D721Med (cell line): ENCODE measurements at regions not wholly inside any gene's neighbourhood (a gene's known extent, or its start where the extent isn't known, plus 50 kb on each side); places are given as distances from the start of the nearest gene placed in this dataset.

Source experiments
- DNase-seq: peaks from one replicate; pipeline ENCODE4 v3.0.0; 2011; ENCODE audit warnings: low spot score; ENCODE audit not compliant: insufficient read length
- FAIRE-seq: peaks from 2 replicates; lab custom pipeline; 2011; peaks lifted over from hg19 to GRCh38; lab: Jason Lieb, UNC
- TF ChIP-seq, protein P1 (sequence below): IDR thresholded peaks from 2 replicates; pipeline ENCODE4 v1.5.1; 2012; ENCODE audit warnings: mild to moderate bottlenecking, control low read depth; ENCODE audit not compliant: insufficient read depth; ENCODE audit errors: missing control alignments

DNA sequence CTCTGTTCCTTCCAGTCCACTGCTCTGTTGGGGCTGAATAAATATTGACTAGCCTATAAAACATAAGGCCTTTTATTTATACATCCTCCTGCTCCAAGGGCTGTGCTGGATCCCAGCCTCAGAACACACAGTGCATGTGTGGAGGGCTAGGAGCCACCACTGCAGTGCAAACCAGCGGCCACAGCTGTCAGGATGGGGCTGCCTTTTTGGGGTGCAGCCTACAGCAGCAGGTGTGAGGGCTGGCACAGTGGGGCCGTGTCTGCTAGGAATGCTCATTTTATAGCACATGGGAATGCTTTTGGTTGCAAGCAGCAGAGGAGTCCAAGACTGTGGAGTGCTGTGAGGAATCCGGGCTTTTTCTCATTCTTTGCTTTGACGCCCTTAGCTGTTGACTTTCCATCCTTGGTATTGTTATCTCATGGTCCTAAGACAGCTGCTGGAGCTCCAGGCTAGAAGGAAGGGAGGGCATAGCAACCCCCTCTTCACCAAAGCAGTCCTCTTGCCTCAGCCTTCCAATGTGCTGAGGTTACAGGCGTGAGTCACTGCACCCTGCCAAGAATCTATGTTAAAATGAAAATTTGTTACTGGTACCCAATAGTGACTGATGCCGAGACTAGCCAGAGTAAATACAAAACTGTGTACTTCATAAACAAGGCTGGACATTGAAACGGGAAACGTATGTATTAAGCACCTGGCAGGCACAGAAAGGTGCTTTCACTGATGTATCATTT is 334.3 kb upstream of the GATB start:
- DNase-seq (no peak), FAIRE-seq (no peak)
- TF ChIP-seq, protein P1, sequence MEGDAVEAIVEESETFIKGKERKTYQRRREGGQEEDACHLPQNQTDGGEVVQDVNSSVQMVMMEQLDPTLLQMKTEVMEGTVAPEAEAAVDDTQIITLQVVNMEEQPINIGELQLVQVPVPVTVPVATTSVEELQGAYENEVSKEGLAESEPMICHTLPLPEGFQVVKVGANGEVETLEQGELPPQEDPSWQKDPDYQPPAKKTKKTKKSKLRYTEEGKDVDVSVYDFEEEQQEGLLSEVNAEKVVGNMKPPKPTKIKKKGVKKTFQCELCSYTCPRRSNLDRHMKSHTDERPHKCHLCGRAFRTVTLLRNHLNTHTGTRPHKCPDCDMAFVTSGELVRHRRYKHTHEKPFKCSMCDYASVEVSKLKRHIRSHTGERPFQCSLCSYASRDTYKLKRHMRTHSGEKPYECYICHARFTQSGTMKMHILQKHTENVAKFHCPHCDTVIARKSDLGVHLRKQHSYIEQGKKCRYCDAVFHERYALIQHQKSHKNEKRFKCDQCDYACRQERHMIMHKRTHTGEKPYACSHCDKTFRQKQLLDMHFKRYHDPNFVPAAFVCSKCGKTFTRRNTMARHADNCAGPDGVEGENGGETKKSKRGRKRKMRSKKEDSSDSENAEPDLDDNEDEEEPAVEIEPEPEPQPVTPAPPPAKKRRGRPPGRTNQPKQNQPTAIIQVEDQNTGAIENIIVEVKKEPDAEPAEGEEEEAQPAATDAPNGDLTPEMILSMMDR: no peak

DNA sequence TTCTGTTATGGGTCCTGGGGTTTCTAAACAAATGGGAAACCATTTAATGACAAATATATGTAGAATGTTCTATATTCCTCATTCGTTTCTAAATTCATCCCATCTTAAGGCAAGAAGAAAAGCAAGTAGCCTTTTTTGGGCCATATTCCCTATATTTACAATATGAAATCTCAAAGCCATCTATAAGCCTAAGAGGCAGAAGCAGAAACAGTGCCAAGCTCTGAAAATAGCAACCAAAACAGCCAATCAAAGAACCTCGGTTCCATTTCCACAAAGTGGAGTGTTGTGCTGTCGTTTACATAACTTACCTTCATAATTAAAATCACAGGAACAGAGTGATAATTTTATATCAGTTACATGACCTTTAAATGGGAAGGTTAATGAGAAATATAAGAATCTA is 330.6 kb upstream of the GATB start:
- FAIRE-seq: no peak
- TF ChIP-seq, protein P1: no peak

DNA sequence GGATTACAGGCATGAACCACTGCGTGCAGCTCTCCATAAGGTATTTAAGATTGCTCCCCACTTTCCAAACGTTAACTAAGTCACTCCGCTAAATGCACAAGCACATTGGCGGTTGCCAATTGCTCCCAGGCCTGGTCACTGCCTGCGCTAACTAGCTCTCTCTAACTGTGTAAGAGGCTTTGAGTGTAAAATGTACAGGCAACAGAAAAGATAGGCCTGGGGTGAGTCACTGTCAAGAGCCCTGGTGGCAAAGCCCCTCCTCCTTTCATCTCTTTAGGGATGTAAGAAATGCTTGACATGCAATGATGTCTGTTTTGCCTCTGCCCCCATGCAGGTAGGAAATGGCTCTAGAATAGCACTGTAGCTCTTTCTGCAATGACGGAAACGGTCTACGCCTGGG is 329.7 kb upstream of the GATB start:
- TF ChIP-seq, protein P1: no peak
- DNase-seq (no peak), FAIRE-seq (no peak)

More for the DNA sequence above, 330.6 kb upstream of the GATB start:
- DNase-seq: no peak

DNA sequence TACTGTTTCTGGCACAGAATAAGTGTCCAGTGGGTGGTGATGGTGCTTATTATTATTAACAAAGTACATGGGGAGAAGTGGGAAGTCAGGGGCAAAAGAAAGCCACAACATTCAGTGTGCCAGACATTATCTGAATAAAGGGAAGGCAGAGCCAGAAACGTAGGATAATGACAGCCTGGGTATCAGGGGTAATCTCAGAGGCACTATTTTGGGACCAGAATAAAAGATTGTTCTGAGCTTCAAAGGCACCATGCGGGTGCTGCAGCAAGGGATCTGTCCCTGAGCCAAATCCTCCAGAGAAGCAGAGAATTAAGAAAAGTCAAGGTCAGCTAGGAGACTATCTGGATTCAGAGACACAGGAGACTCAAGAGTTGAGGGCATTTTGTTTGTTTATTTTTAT is 328.8 kb upstream of the GATB start:
- DNase-seq (no peak), FAIRE-seq (no peak)
- TF ChIP-seq, protein P1: no peak

DNA sequence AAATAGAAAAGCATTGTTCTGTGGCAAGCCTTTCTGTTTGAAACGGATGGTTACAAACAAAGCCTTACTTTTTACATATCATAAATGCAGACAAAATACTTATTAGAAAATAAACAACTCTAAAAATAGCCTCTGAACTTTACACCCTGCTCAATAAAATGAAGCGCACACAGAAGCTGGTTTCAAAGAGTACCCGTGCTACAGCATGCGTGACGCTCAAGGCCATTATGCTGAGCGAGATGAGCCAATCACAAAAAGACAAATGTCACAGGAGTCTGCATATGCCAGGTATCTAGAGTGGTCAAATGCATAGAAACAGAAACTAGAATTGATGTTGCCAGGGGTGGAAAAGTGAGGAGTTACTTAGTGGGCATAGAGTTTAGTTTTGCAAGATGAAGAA is 326.5 kb upstream of the GATB start:
- DNase-seq (no peak), FAIRE-seq (no peak)
- TF ChIP-seq, protein P1: no peak

DNA sequence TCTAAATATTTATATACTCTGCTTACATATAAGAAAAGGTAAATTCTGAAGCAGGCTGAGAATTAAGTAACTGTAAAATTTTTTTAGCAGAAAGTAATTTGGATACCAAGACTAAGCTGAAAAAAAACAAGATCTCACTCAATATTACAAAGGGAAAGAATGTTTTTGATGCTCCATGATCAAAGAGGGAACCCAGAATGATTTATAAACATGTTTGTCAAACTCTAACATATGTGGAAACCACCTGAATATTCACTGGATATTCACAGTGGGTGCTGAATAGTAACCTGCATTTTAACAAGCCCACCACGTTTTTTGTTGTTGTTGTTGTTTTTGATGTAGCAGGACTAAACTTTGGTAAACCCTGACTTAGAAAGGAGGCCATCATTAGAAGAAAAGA is 324.9 kb upstream of the GATB start:
- no peak for DNase-seq
- FAIRE-seq: no peak
- TF ChIP-seq, protein P1: no peak

DNA sequence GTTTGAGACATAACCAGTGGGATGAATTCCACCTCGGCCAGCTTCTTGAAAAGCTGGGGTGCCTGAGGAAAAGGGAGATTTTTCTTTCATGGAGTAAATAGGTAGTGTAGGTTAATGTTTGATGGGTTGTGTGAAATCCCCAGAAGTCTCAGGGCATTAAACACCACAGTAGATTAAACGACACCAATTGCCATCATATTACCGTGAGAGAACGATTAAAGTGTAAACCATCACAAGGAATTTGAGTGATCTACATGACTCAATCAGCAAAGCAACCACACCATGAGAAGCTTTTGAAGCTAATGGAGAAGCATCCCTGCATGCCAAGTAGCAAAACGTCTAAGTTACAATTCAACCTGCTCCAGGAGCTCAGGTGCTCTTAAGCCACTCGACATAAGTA is 322.5 kb upstream of the GATB start:
- TF ChIP-seq, protein P1: no peak
- no peak for DNase-seq
- no peak for FAIRE-seq
